GM18519 (cell line): ENCODE measurements at regions not wholly inside any gene's neighbourhood (a gene's known extent, or its start where the extent isn't known, plus 50 kb on each side); places are given as distances from the start of the nearest gene placed in this dataset.
"Not testable (repeated sequence)": the region's sequence is repeated elsewhere in the genome, so short reads cannot be mapped to it uniquely, and the experiment has no call there.

Source experiments
- ATAC-seq: cut with Tn5 transposase; IDR thresholded peaks from one replicate; pipeline ENCODE4 v1.9.1; 2021; ENCODE audit warnings: mild to moderate bottlenecking, moderate library complexity; ENCODE audit not compliant: unreplicated experiment, low FRiP score

- no peak for ATAC-seq
These were observed 906.7 kb upstream of the AUTS2 start for GRCh38 chr7:68691261-68692216.

DNA sequence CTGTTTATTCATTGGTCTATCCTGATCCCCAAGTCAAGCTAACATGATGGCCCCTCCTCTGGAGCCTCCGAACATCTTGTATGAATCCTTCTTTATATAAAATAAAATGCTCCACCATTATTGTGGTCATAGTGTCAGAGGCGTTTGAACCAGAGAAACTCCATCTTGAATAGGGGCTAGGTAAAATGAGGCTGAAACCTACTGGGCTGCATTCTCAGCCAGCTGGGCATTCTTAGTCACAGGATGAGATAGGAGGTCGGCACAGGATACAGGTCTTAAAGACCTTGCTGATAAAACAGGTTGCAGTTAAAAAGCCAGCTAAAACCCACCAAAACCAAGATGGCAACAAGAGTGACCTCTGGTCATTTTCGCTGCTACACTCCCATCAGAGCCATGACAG, 905.8 kb upstream of the AUTS2 start:
- no peak for ATAC-seq

DNA sequence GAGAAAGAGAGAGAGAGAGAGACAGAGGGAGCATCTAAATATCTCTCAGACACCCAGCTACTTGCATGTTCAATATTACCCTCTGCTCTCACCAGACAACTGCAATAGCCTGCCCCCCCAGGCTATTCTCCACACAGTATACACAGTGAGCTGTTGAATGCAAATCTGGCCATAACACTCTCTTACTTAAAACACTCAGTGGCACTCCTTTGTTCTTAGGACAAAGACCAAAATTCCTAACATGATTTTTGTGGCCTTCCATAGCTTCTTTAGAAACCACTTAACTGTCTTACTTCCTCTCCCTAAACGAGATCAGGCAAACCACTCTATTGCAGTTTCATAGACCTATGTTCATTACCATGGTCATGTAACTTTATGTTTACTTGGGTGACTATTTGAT, 903.6 kb upstream of the AUTS2 start:
- ATAC-seq: no peak

GRCh38 chr7:68697796-68698280, 900.4 kb upstream of the AUTS2 start:
- no peak for ATAC-seq

- no peak for ATAC-seq
These were observed 899.1 kb upstream of the AUTS2 start for GRCh38 chr7:68699090-68699711.

- no peak for ATAC-seq
These were observed 897.9 kb upstream of the AUTS2 start for GRCh38 chr7:68700414-68700813.

- ATAC-seq: no peak
These were observed 892.0 kb upstream of the AUTS2 start for GRCh38 chr7:68706291-68706690.

GRCh38 chr7:68707159-68707558, 891.1 kb upstream of the AUTS2 start:
- no peak for ATAC-seq

- ATAC-seq: no peak
These were observed 890.3 kb upstream of the AUTS2 start for GRCh38 chr7:68707958-68708357.

GRCh38 chr7:68712956-68713495, 885.2 kb upstream of the AUTS2 start:
- ATAC-seq: no peak

DNA sequence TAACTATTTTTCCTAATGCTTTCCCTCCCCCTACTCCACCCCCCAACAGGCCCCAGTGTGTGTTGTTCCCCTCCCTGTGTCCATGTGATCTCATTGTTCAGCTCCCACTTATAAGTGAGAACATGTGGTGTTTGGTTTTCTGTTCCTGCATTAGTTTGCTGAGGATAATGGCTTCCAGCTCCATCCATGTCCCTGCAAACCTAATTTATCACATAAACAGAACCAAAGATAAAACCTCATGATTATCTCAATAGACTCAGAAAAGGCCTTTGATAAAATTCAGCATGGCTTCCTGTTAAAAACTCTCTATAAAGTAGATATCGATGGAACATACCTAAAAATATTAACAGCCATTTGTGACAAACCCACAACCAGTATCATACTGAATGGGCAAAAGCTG, 884.1 kb upstream of the AUTS2 start:
- not testable (repeated sequence) for ATAC-seq

- ATAC-seq: no peak
These were observed 882.4 kb upstream of the AUTS2 start for GRCh38 chr7:68715907-68716306.

DNA sequence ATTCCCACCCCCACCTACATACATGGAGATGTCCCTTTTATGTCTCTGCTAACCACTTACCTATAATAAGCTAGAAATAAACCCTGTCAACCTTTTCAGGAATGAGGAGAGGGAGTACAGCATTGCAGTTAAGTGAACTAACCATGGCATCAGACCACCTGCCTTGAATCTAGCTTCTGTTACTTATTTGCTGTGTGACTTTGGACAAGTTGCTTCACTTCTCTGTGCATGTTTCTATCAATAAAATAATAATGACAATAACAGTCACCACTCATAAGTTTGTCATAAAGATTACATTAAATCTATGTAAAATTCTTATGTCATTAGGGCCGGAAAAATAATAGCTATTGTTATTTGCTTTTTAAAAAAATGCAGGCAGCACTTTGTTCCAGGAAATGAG, 881.1 kb upstream of the AUTS2 start:
- no peak for ATAC-seq

DNA sequence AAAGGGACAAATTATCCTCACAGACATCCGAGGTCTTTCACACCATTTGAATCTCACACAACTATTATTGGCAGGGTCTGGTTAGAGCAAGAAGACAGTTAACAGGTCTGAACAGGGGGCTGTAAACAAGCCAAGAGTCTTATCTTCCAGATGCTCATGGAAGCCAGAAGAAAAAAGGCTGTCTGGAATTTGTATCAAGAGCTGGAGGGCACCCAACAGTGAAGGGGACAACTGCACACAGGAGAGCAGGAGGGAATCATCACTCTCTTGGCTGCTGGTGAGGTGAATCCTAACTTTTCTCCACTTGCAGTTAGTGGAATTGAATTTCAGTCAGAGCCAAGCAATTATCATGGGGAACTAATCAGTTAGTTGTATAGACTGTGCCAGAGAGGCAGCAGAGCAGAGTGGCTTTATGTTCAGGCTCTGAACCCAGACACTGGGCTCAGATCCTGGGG, 880.2 kb upstream of the AUTS2 start:
- no peak for ATAC-seq

- no peak for ATAC-seq
These were observed 877.6 kb upstream of the AUTS2 start for GRCh38 chr7:68720697-68721096.

GRCh38 chr7:68722044-68722443, 876.2 kb upstream of the AUTS2 start:
- ATAC-seq: no peak

DNA sequence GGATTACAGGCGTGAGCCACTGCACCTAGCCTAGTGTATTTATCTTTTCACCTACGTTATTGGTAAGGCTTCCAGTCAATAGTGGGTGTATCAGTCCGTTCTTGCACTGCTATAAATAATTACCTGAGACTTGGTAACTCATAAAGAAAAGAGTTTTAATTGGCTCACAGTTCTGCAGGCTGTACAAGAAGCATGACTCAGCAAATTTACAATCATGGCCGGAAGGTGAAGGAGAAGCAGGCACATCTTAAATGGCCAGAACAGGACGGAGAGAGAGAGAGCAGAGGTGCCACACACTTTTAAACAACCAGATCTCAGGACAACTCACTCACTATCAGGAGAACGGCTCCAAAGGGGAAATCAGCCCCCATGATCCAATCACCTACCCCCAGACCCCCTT, 873.3 kb upstream of the AUTS2 start:
- ATAC-seq: no peak

DNA sequence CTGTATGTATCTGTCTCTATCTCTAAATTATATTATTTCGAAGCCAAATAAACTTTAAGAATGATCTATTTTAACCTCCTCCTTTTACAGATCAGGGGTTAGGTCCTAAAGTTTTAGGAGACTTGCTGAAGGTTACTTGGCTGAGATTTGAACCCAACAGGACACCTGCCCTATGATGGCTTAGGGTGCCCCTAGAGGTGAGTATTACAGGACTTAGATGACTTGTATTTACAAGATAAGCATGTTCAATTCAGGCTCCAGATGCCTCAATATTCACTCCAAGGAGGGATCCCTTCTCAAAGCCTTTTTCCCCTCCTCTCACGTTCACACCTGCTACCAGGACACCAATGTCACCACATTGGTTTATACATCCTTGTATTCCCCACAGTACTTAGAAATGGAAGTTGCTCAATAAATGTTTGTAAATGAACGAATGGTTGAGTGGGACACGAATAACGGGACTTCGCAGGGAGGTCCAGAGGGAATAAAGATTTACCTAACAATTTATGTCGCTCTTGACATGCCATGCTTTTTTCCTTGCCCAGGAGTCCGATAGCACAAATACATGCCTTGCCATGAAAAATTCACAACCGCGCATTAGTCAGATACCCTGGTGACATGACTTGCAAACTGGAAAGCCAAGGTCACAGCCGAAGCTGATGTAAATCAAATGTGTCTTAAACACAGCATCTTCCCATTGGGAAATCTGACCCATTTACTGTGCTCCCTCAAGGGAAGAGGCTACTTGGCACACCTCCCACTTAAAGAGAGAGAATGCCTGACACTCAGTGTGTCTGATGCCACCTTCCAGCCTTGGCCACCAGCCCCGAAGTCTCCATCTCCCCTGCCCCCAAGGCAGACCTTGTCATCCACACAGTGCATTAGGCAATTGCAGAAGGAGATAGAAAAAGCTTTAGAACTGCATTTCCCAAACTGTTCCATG, 872.2 kb upstream of the AUTS2 start:
- ATAC-seq: no peak

DNA sequence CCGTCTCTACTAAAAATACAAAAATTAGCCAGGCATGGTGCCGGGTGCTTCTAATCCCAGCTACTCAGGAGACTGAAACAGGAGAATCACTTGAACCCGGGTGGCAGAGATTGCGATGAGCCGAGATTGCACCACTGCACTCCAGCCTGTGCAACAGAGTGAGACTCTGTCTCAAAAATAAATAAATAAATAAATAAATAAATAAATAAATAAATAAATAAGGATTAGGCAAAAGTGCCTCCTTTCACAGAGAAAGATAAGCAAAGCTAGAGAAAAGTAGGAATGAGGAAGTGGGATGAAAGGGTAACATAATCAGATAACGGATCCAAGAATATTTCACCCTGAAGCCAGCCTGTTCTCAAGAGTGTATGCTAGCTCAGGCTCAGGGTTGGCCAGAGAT, 869.6 kb upstream of the AUTS2 start:
- ATAC-seq: not testable (repeated sequence)

DNA sequence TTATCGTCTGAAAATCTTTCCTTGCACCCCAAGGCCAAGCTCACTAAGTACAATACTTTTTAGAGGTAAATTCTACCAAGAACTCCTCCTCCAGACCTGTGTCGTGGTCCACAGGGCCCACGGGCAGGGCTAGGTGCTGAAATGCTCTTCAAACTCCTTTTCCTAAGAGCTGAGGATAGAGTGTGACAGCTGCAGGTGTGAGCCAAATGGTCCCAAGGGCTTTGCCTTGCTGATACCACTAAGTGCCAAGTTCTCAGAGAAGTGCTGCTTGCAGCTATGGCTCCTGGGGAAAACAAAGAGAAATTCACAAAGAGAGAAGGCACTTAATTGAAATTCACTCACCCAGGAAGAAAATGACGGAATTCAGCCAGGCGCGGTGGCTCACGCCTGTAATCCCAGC, 868.9 kb upstream of the AUTS2 start:
- ATAC-seq: no peak
